ENCODE measurements at regions not wholly inside any gene's neighbourhood (a gene's known extent, or its start where the extent isn't known, plus 50 kb on each side); places are given as distances from the start of the nearest gene placed in this dataset.

DNA sequence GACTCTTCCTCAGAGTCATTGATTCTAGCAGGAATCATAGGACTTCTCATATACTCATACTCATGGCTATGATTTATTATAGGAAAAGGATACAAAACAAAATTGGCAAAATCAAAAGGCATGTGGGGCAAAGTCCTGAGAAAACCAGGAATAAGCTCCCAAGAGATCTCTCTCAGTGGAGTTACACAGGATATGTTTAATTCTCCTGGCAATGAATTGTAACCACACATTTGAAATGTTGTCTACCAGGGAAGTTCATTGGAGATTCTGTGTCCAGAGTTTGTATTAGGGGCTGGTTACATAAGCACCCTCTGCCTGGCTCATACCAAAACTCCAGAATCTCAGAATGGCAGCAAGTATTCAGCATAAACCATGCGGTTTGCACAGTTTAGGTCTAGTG, 63.9 kb downstream of the ADAMTS1 start (continued):
- no peak for TF ChIP-seq YY1 (IDR thresholded peaks at IDR 0.05; ENCODE audit: low read depth, low read length)
- TF ChIP-seq TAF1 (IDR thresholded peaks at IDR 0.05; ENCODE audit: low read depth, low read length) = no peak
- TF ChIP-seq SIN3A (conservative IDR thresholded peaks at IDR 0.05 in 1 of 2, IDR thresholded peaks at IDR 0.05 in 1 of 2; ENCODE audit: low read depth in 1 of 2, low read length in 2 of 2) = no peak
- TF ChIP-seq TCF12 (IDR thresholded peaks at IDR 0.05; ENCODE audit: low read depth, low read length) = no peak

Measured in H1 (cell line).